ENCODE measurements at regions not wholly inside any gene's neighbourhood (a gene's known extent, or its start where the extent isn't known, plus 50 kb on each side); places are given as distances from the start of the nearest gene placed in this dataset.
A peak's percentile ranks its signal among the peaks of the same experiment; 100 is the strongest.

DNA sequence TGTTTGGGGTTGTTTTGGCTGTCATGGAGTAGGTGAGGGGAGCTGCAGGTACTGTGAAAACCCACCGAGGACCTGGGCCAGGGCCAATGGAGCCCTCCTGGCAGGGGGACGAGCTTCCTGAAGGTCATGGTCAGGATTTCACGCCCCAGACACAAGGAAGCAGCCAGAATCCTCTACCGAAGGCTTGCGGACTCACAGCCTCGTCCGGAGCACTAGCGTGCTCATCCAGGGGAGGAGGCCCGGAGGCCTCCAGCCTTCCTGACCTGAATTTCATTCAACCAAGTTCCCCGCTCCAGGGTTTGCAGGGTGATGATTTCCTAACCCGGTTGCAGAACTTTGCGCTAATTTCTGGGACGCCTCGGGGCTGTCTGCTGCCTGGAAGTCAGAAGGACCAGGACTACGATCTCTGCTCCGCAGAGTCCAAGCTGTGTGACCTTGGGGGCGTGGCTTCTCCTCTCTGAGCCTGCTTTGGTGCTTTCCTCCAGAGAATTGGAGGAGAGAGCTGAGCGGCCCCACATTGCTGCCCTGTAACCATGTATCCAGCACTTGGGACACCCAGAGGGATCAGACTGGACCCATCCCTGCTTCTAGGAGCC lies 56.2 kb upstream of the ADRA2C start:
- Histone ChIP-seq H3K4me1 (no peaks in the 10 kb centered on the region), H3K36me3 (no peaks in the 10 kb centered on the region), H3K9me3 (no peaks in the 10 kb centered on the region), H3K27me3 (peaks cover 82% of the 10 kb centered on the region), H3K27ac (no peak overlapping the region), H3K4me3 (no peak overlapping the region)
- TF ChIP-seq EP300 (IDR thresholded peaks at IDR 0.05) (no peak), CTCF (IDR thresholded peaks at IDR 0.05) (no peak), POLR2AphosphoS5 (IDR thresholded peaks at IDR 0.05) (no peak), POLR2A (IDR thresholded peaks at IDR 0.05) (no peak)
- ATAC-seq, result no peak
- 89% methylated on average over 7 of the region's 18 CpGs; no CpG with 5 or more reads in 1 of the 2 donors for WGBS, 2 donors (ENCODE audit: low coverage in 1 of 2)

DNA sequence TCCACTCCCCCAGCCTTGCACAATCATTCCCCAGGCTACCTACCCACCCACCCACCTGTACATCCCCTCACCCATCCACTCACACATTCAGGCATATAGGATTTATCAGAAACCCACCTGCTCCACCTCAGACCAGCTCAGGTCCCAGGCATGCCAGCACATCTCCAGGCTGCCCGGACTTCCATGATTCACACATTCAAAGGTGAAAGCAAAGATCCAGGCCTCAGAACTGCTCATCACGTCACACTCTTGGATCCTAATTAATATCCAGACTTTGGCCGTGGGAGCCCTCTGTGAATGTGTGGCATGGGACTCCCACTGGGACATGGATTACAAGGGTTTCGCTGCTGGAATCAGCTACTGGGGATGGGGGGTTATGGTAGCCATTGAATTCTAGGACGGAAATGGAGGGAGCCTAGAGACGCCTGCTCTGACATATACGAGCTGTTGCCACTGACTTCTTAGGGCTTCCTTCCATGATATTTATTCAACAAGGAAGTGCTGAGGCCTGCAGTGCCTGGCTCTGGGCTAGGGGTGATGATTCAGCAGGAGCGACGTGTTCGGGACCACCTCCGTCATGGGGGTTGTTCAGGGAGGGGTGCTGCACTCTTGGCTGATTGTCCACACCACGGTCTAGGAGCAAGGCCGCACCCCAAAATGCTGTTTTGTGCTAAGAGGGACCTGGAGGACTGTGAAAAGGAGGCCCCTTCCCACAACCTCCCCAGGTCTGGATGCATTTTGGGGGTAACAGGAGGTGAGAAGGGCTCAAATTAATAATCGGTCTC lies 56.9 kb upstream of the ADRA2C start:
- no peaks in the 10 kb centered on the region for H3K4me1 ChIP-seq

DNA sequence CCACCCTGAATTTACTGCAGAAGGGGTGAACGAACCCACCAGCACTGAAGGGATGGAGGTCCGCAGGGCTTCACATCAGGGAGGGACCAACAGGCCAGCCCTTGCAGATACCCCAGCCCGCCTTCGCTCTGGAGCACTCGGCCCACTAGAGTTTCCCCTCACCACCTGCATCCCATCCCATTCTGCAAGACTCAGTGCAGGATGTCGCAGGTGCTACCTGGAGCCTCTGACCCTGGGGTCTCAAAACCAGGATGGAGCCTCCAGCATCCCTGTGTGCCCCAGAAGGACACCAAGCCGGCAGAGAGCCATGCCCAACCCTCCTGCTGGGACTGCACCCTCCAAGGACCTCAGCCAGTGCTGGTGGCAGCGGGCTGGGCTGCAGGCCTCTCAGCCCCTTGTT lies 57.6 kb upstream of the ADRA2C start:
- WGBS, 2 donors (ENCODE audit: low coverage in 1 of 2), result 100% methylated on average over 2 of the region's 8 CpGs; no CpG with 5 or more reads in 1 of the 2 donors
- H3K27me3 ChIP-seq, result peaks cover 84% of the 10 kb centered on the region
- H3K4me3 ChIP-seq, result no peak overlapping the region
- no peaks in the 10 kb centered on the region for H3K9me3 ChIP-seq
- no peaks in the 10 kb centered on the region for H3K4me1 ChIP-seq
- H3K36me3 ChIP-seq, result no peaks in the 10 kb centered on the region
- TF ChIP-seq POLR2AphosphoS5 (IDR thresholded peaks at IDR 0.05) (no peak), POLR2A (IDR thresholded peaks at IDR 0.05) (no peak), EP300 (IDR thresholded peaks at IDR 0.05) (no peak), CTCF (IDR thresholded peaks at IDR 0.05) (no peak)
- H3K27ac ChIP-seq, result no peak overlapping the region
- no peak for ATAC-seq

More for the DNA sequence above, 56.9 kb upstream of the ADRA2C start:
- H3K4me3 ChIP-seq, result no peak overlapping the region
- H3K27me3 ChIP-seq, result peaks cover 84% of the 10 kb centered on the region
- H3K36me3 ChIP-seq, result no peaks in the 10 kb centered on the region
- no peak for ATAC-seq
- H3K27ac ChIP-seq, result no peak overlapping the region
- H3K9me3 ChIP-seq, result no peaks in the 10 kb centered on the region
- 94 to 100% methylated on average over 3 to 5 of the region's 14 CpGs for WGBS, 2 donors (ENCODE audit: low coverage in 1 of 2)
- TF ChIP-seq POLR2A (IDR thresholded peaks at IDR 0.05) (no peak), POLR2AphosphoS5 (IDR thresholded peaks at IDR 0.05) (no peak), CTCF (IDR thresholded peaks at IDR 0.05) (no peak), EP300 (IDR thresholded peaks at IDR 0.05) (no peak)

DNA sequence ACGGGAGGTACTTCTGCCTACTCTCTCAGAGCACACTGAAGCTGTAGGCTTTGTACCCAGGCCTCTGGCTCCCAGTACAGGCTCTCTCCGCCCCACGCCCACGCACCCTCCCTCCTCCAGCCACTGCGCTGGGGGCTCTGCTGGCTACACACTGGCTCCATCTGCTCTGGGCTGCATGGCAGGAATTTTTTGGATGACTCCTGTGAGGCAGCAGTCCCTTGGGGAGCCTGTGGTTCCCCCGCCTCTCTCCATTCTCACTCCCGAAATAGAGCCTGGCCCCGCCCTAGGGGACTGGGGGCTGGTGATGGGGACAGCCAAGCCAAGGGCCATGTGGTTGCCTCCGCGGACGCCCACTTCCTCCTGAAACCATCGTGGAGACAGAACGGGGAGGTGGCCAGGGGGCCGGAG lies 58.1 kb upstream of the ADRA2C start:
- Histone ChIP-seq H3K4me1 (no peaks in the 10 kb centered on the region), H3K4me3 (no peak overlapping the region), H3K9me3 (no peaks in the 10 kb centered on the region), H3K27me3 (peaks cover 84% of the 10 kb centered on the region), H3K27ac (no peak overlapping the region), H3K36me3 (no peaks in the 10 kb centered on the region)
- no peak for TF ChIP-seq POLR2A (IDR thresholded peaks at IDR 0.05)
- no peak for TF ChIP-seq EP300 (IDR thresholded peaks at IDR 0.05)
- TF ChIP-seq POLR2AphosphoS5 (IDR thresholded peaks at IDR 0.05), result no peak
- no peak for TF ChIP-seq CTCF (IDR thresholded peaks at IDR 0.05)
- 80% methylated on average over 1 of the region's 14 CpGs; no CpG with 5 or more reads in 1 of the 2 donors for WGBS, 2 donors (ENCODE audit: low coverage in 1 of 2)
- ATAC-seq, result peak; percentile 14

All from gastroesophageal sphincter (tissue), 4 donors.